H1 (cell line): ENCODE measurements at regions not wholly inside any gene's neighbourhood (a gene's known extent, or its start where the extent isn't known, plus 50 kb on each side); places are given as distances from the start of the nearest gene placed in this dataset.

Experiments
- CTCF ChIA-PET: fragments of 300-600 bp; sonication (Branson Sonifier 250); formaldehyde crosslinking; loops from one replicate; lab custom pipeline; 2021; ENCODE audit not compliant: partially characterized antibody; lab: Charles Lee
- POLR2A ChIA-PET: fragments of 300-600 bp; sonication (Branson Sonifier 250); formaldehyde crosslinking; loops from one replicate; lab custom pipeline; 2021; ENCODE audit warnings: inconsistent platforms; ENCODE audit not compliant: partially characterized antibody; lab: Charles Lee
- DNase-seq, 2 experiments: peaks; one replicate each; pipeline versions ENCODE4 v3.0.0 to v3.0.0-alpha.2; 2010 to 2022; ENCODE audit warnings: low spot score in 2 of 2, low read depth in 1 of 2, mixed read lengths in 1 of 2
- FAIRE-seq: peaks from 2 replicates; lab custom pipeline; 2011; peaks lifted over from hg19 to GRCh38; lab: Jason Lieb, UNC
- H2AFZ ChIP-seq: 2 replicates; pipeline ENCODE4 v1.8.1; 2012; ENCODE audit warnings: low read length, inconsistent platforms
- H2AK5ac ChIP-seq: 2 replicates; pipeline ENCODE4 v1.6.1; 2013; ENCODE audit warnings: low read depth, low read length
- H2BK120ac ChIP-seq: replicated peaks from 2 replicates; pipeline ENCODE3; 2013; ENCODE audit warnings: low read depth, low read length, inconsistent platforms
- H2BK12ac ChIP-seq: 2 replicates; pipeline ENCODE4 v1.6.1; 2013; ENCODE audit warnings: low read depth, low read length
- H2BK15ac ChIP-seq: 2 replicates; pipeline ENCODE4 v1.6.1; 2013; ENCODE audit warnings: low read length
- H2BK20ac ChIP-seq: 2 replicates; pipeline ENCODE4 v1.6.1; 2013; ENCODE audit warnings: low read length
- H2BK5ac ChIP-seq: 2 replicates; pipeline ENCODE4 v1.6.1; 2013; ENCODE audit warnings: low read depth, low read length
- H3K14ac ChIP-seq: 2 replicates; pipeline ENCODE4 v1.6.1; 2013; ENCODE audit warnings: inconsistent platforms; ENCODE audit not compliant: insufficient read length
- H3K18ac ChIP-seq: 2 replicates; pipeline ENCODE4 v1.6.1; 2013; ENCODE audit warnings: low read length; ENCODE audit errors: extremely low read depth
- H3K23ac ChIP-seq: 2 replicates; pipeline ENCODE4 v1.6.1; 2013; ENCODE audit warnings: inconsistent platforms; ENCODE audit not compliant: insufficient read length
- H3K23me2 ChIP-seq: 2 replicates; pipeline ENCODE4 v1.6.1; 2013; ENCODE audit warnings: low read depth, low read length
- H3K27ac ChIP-seq: 2 replicates; pipeline ENCODE4 v1.6.1; 2011; ENCODE audit warnings: low read depth, low read length, inconsistent platforms
- H3K27me3 ChIP-seq, 4 experiments: replicated peaks in 1 of 4; 1 replicate in 1 of 4; 2 replicates in 3 of 4; pipeline versions ENCODE4 v1.6.1 to v1.8.1; 2011 to 2013; ENCODE audit warnings: low read length in 3 of 4, mild to moderate bottlenecking in 3 of 4, inconsistent platforms in 2 of 4, mixed read lengths in 2 of 4, moderate library complexity in 1 of 4; ENCODE audit not compliant: control insufficient read depth in 3 of 4, insufficient read depth in 3 of 4; ENCODE audit errors: extremely low read depth in 1 of 4
- H3K36me3 ChIP-seq, 4 experiments: 2 replicates each; pipeline versions ENCODE4 v1.6.1 to v1.8.1; 2011 to 2013; ENCODE audit warnings: mild to moderate bottlenecking in 4 of 4, low read length in 3 of 4, moderate library complexity in 2 of 4, control low read depth in 1 of 4, inconsistent platforms in 1 of 4; ENCODE audit not compliant: insufficient read depth in 4 of 4, control insufficient read depth in 2 of 4
- H3K4ac ChIP-seq: replicated peaks from 2 replicates; pipeline ENCODE3; 2013; ENCODE audit warnings: low read length, low read depth, mixed read lengths, inconsistent platforms; ENCODE audit not compliant: insufficient read length
- H3K4me1 ChIP-seq, 4 experiments: replicated peaks in 1 of 4; 1 replicate in 1 of 4; 2 replicates in 3 of 4; pipeline versions ENCODE4 v1.6.1 to v1.8.1; 2011 to 2013; ENCODE audit warnings: low read length in 3 of 4, inconsistent platforms in 2 of 4, mixed read lengths in 1 of 4; ENCODE audit not compliant: insufficient read depth in 4 of 4, control insufficient read depth in 3 of 4
- H3K4me2 ChIP-seq, 2 experiments: 2 replicates each; pipeline versions ENCODE4 v1.6.1 to v1.8.1; 2011 to 2013; ENCODE audit warnings: low read depth in 2 of 2, low read length in 2 of 2, control low read depth in 1 of 2, inconsistent platforms in 1 of 2, mild to moderate bottlenecking in 1 of 2; ENCODE audit not compliant: insufficient read depth in 1 of 2
- H3K4me3 ChIP-seq, 4 experiments: fragments of 200-600, 300-600 bp in 1 of 4; sonication (generic), shearing (Covaris generic), sonication (Bioruptor Twin) in 1 of 4; 2 replicates each; pipeline versions ENCODE4 v1.5.1 to v1.8.1; 2011 to 2016; ENCODE audit warnings: low read length in 4 of 4, low read depth in 3 of 4, control low read depth in 2 of 4, inconsistent platforms in 2 of 4, mild to moderate bottlenecking in 2 of 4, mixed read lengths in 1 of 4, moderate library complexity in 1 of 4; ENCODE audit not compliant: insufficient read depth in 2 of 4; ENCODE audit errors: extremely low read depth in 1 of 4
- H3K56ac ChIP-seq: replicated peaks from 2 replicates; pipeline ENCODE3; 2013; ENCODE audit warnings: low read depth, mild to moderate bottlenecking, mixed read lengths, low read length, inconsistent platforms; ENCODE audit not compliant: insufficient read length
- H3K79me1 ChIP-seq: 2 replicates; pipeline ENCODE4 v1.6.1; 2013; ENCODE audit warnings: low read depth, low read length, control low read depth
- H3K79me2 ChIP-seq, 2 experiments: 2 replicates each; pipeline versions ENCODE4 v1.6.1 to v1.8.1; 2012 to 2013; ENCODE audit warnings: low read length in 2 of 2, mild to moderate bottlenecking in 2 of 2, inconsistent platforms in 1 of 2; ENCODE audit not compliant: insufficient read depth in 2 of 2, control insufficient read depth in 1 of 2
- H3K9ac ChIP-seq, 4 experiments: replicated peaks in 1 of 4; 1 replicate in 1 of 4; 2 replicates in 3 of 4; pipeline versions ENCODE4 v1.6.1 to v1.8.1; 2011 to 2013; ENCODE audit warnings: low read depth in 3 of 4, low read length in 3 of 4, control low read depth in 2 of 4, mild to moderate bottlenecking in 2 of 4, moderate library complexity in 2 of 4, inconsistent platforms in 1 of 4; ENCODE audit errors: extremely low read depth in 1 of 4
- H3K9me3 ChIP-seq, 2 experiments: 2 replicates each; pipeline versions ENCODE4 v1.6.1 to v1.8.1; 2012 to 2013; ENCODE audit warnings: mild to moderate bottlenecking in 2 of 2, moderate library complexity in 2 of 2, control low read depth in 1 of 2, inconsistent platforms in 1 of 2, low read depth in 1 of 2, low read length in 1 of 2, mixed read lengths in 1 of 2; ENCODE audit not compliant: insufficient read depth in 2 of 2
- H4K20me1 ChIP-seq, 2 experiments: replicated peaks in 1 of 2; 2 replicates each; pipeline versions ENCODE3 to v1.8.1; 2011 to 2013; ENCODE audit warnings: inconsistent platforms in 2 of 2, low read length in 2 of 2, mild to moderate bottlenecking in 1 of 2; ENCODE audit not compliant: insufficient read depth in 2 of 2, control insufficient read depth in 1 of 2
- H4K5ac ChIP-seq: 2 replicates; pipeline ENCODE4 v1.6.1; 2013; ENCODE audit warnings: low read length, low read depth, mixed read lengths, inconsistent platforms; ENCODE audit not compliant: insufficient read length
- H4K8ac ChIP-seq: 2 replicates; pipeline ENCODE4 v1.8.0; 2013; ENCODE audit warnings: mild to moderate bottlenecking, moderate library complexity, low read length, inconsistent platforms; ENCODE audit not compliant: insufficient read depth; ENCODE audit errors: extremely low read depth
- H4K91ac ChIP-seq: replicated peaks from 2 replicates; pipeline ENCODE3; 2013; ENCODE audit warnings: low read length, mixed read lengths, inconsistent platforms; ENCODE audit not compliant: insufficient read length
- CHD2 ChIP-seq: IDR thresholded peaks from 2 replicates; pipeline ENCODE4 v1.6.1; 2012; ENCODE audit warnings: low read length, improper control_type of control experiment
- CREB1 ChIP-seq: IDR thresholded peaks from 2 replicates; pipeline ENCODE4 v1.6.1; 2012; ENCODE audit warnings: inconsistent platforms
- CTCF ChIP-seq, 3 experiments: IDR thresholded peaks; 1 replicate in 2 of 3; 2 replicates in 1 of 3; pipeline versions ENCODE4 v1.5.1 to v1.6.1; 2011; ENCODE audit warnings: low read length in 3 of 3, mild to moderate bottlenecking in 3 of 3, inconsistent platforms in 2 of 3, low read depth in 1 of 3, moderate library complexity in 1 of 3; ENCODE audit not compliant: insufficient read depth in 1 of 3; ENCODE audit errors: control extremely low read depth in 1 of 3
- FOSL1 ChIP-seq: IDR thresholded peaks from 2 replicates; pipeline ENCODE4 v1.6.1; 2011; ENCODE audit warnings: mild to moderate bottlenecking, low read depth, low read length, moderate library complexity; ENCODE audit not compliant: insufficient read depth
- GABPA ChIP-seq: IDR thresholded peaks from 2 replicates; pipeline ENCODE4 v1.6.1; 2011; ENCODE audit warnings: mild to moderate bottlenecking, low read length, moderate library complexity, borderline replicate concordance; ENCODE audit not compliant: insufficient read depth
- KDM1A ChIP-seq: fragments of 200-600, 300-600 bp; sonication (generic); IDR thresholded peaks from 2 replicates; pipeline ENCODE4 v1.7.1; 2016; ENCODE audit warnings: mild to moderate bottlenecking, low read length, borderline replicate concordance
- KDM5A ChIP-seq: fragments of 200-600 bp; IDR thresholded peaks from 2 replicates; pipeline ENCODE4 v1.7.1; 2012; ENCODE audit warnings: mild to moderate bottlenecking, low read length, inconsistent platforms, mixed read lengths
- MAFK ChIP-seq: IDR thresholded peaks from 2 replicates; pipeline ENCODE4 v1.6.1; 2012; ENCODE audit warnings: low read depth, mild to moderate bottlenecking, improper control_type of control experiment, low read length
- RBBP5 ChIP-seq: IDR thresholded peaks from 2 replicates; pipeline ENCODE4 v1.7.1; 2012; ENCODE audit warnings: low read depth, mild to moderate bottlenecking, inconsistent platforms, low read length, moderate library complexity, borderline replicate concordance
- RFX5 ChIP-seq: IDR thresholded peaks from 2 replicates; pipeline ENCODE4 v1.6.1; 2011; ENCODE audit warnings: low read depth, low read length, improper control_type of control experiment, borderline replicate concordance
- SIX5 ChIP-seq: IDR thresholded peaks from 2 replicates; pipeline ENCODE4 v1.6.1; 2011; ENCODE audit warnings: mild to moderate bottlenecking, low read depth, low read length
- SRF ChIP-seq: IDR thresholded peaks from 2 replicates; pipeline ENCODE4 v1.6.1; 2011; ENCODE audit warnings: mild to moderate bottlenecking, low read depth, low read length, moderate library complexity
- TAF1 ChIP-seq: IDR thresholded peaks from 2 replicates; pipeline ENCODE4 v1.6.1; 2011; ENCODE audit warnings: mild to moderate bottlenecking, low read depth, low read length
- WGBS, 2 experiments: shearing (Covaris generic) in 1 of 2; methylation state at CpG; one replicate each; pipeline versions ENCODE4 v1.1.6 to v1.1.7; 2013 to 2015; ENCODE audit warnings: low lambda C conversion rate in 2 of 2, mixed read lengths in 2 of 2, inconsistent platforms in 1 of 2, low coverage in 1 of 2, missing lambda C conversion rate in 1 of 2; ENCODE audit not compliant: insufficient replicate concordance in 2 of 2, insufficient coverage in 1 of 2, insufficient read length in 1 of 2; ENCODE audit errors: extremely low coverage in 1 of 2, missing lambda C conversion rate in 1 of 2; 5-methylcytosine and 5-hydroxymethylcytosine counted together

- no peak overlapping the region for H4K8ac ChIP-seq
- H3K27ac ChIP-seq, result no peak overlapping the region
- H3K27me3 ChIP-seq, result no peaks in the 10 kb centered on the region; a peak in 1 of 7 replicates
- H2BK120ac ChIP-seq, result no peak overlapping the region
- no peak overlapping the region for H4K5ac ChIP-seq
- H2AFZ ChIP-seq, result no peak overlapping the region
- H3K79me1 ChIP-seq, result no peaks in the 10 kb centered on the region
- H2BK12ac ChIP-seq, result no peak overlapping the region
- no peaks in the 10 kb centered on the region for H3K36me3 ChIP-seq
- DNase-seq, result no peak
- H3K56ac ChIP-seq, result no peak overlapping the region
- no peak overlapping the region for H3K4ac ChIP-seq
- peak overlapping the region; percentile 54; the same call in 1 of the 2 replicates for H2AK5ac ChIP-seq
- no peak overlapping the region for H2BK5ac ChIP-seq
- ChIA-PET POLR2A (no interaction called here), CTCF (interaction anchor here (0.9 to 1.2 kb wide), 3 partner anchors 11 to 171 kb away, joined by 3 read pairs; no protein-coding TSS in a partner anchor)
- no peaks in the 10 kb centered on the region for H4K20me1 ChIP-seq
- no peaks in the 10 kb centered on the region for H3K9me3 ChIP-seq
- H3K4me2 ChIP-seq, result no peak overlapping the region
- peaks cover 0 to 14% (median 8%) of the 10 kb centered on the region in 4 experiments; a peak in 6 of 7 replicates for H3K4me1 ChIP-seq
- no peak overlapping the region for H4K91ac ChIP-seq
- no peak overlapping the region for H3K4me3 ChIP-seq
- no peak overlapping the region for H3K14ac ChIP-seq
- no peak overlapping the region for H3K23ac ChIP-seq
- no peaks in the 10 kb centered on the region for H3K79me2 ChIP-seq
- H3K23me2 ChIP-seq, result no peaks in the 10 kb centered on the region
- H3K18ac ChIP-seq, result no peak overlapping the region
- no peak overlapping the region for H2BK20ac ChIP-seq
- WGBS, 2 experiments, result 89% methylated on average over 2 of the region's 2 CpGs; no CpG with 5 or more reads in 1 of the 2 experiments
- FAIRE-seq, result no peak
- H3K9ac ChIP-seq, result no peak overlapping the region
- 0 out of 2 replicates have a peak overlapping the region, but pooled peaks have one; percentile 46 for H2BK15ac ChIP-seq
- TF ChIP-seq RBBP5, result no peak
- no peak for TF ChIP-seq GABPA
- TF ChIP-seq CTCF (IDR thresholded peaks at IDR 0.05; ENCODE audit: control extremely low read depth in 1 of 3, insufficient read depth in 1 of 3, low read depth in 1 of 3, low read length in 3 of 3), result no peak
- TF ChIP-seq SIX5, result no peak
- no peak for TF ChIP-seq MAFK
- no peak for TF ChIP-seq KDM5A
- no peak for TF ChIP-seq RFX5
- TF ChIP-seq FOSL1, result no peak
- no peak for TF ChIP-seq TAF1
- no peak for TF ChIP-seq SRF
- TF ChIP-seq CHD2, result no peak
- TF ChIP-seq CREB1, result no peak
- TF ChIP-seq KDM1A, result no peak
These were observed 159.2 kb upstream of the ID2 start for GRCh38 chr2:8522687-8523086.
